Esophagus (tissue), 2 donors: ENCODE measurements at regions not wholly inside any gene's neighbourhood (a gene's known extent, or its start where the extent isn't known, plus 50 kb on each side); places are given as distances from the start of the nearest gene placed in this dataset.
"Not testable (repeated sequence)": the region's sequence is repeated elsewhere in the genome, so short reads cannot be mapped to it uniquely, and the experiment has no call there.

Experiments
- H3K27ac ChIP-seq, 2 donors: one replicate each; pipeline ENCODE4 v1.5.1; 2013; ENCODE audit warnings: low read depth in 2 of 2, mild to moderate bottlenecking in 2 of 2, inconsistent platforms in 1 of 2, low read length in 1 of 2, moderate library complexity in 1 of 2
- H3K27me3 ChIP-seq, 2 donors: one replicate each; pipeline ENCODE4 v1.6.1; 2013; ENCODE audit warnings: low read length in 2 of 2, control low read depth in 1 of 2, mild to moderate bottlenecking in 1 of 2; ENCODE audit not compliant: insufficient read depth in 2 of 2, control insufficient read depth in 1 of 2
- H3K36me3 ChIP-seq, 2 donors: one replicate each; pipeline ENCODE4 v1.6.1; 2013; ENCODE audit warnings: low read length in 1 of 2; ENCODE audit not compliant: control insufficient read depth in 2 of 2, insufficient read depth in 2 of 2
- H3K4me1 ChIP-seq, 2 donors: one replicate each; pipeline ENCODE4 v1.6.1; 2013; ENCODE audit warnings: low read length in 1 of 2; ENCODE audit not compliant: control insufficient read depth in 2 of 2, insufficient read depth in 2 of 2
- H3K4me3 ChIP-seq, 2 donors: one replicate each; pipeline ENCODE4 v1.5.1; 2013; ENCODE audit warnings: low read length in 2 of 2, mild to moderate bottlenecking in 2 of 2, low read depth in 1 of 2, moderate library complexity in 1 of 2
- H3K9me3 ChIP-seq, 2 donors: one replicate each; pipeline ENCODE4 v1.6.1; 2013; ENCODE audit warnings: mild to moderate bottlenecking in 2 of 2, low read depth in 1 of 2, low read length in 1 of 2, moderate library complexity in 1 of 2; ENCODE audit not compliant: control insufficient read depth in 2 of 2, insufficient read depth in 1 of 2
- WGBS, 2 donors: extraction: QIAGEN DNeasy Blood & Tissue Kit; methylation state at CpG; one replicate each; pipeline ENCODE4 v1.1.7; 2013; 5-methylcytosine and 5-hydroxymethylcytosine counted together
- donor health status: healthy with polysubstance abuse.
- donor health status: Bipolar disorder and iron deficiency.

DNA sequence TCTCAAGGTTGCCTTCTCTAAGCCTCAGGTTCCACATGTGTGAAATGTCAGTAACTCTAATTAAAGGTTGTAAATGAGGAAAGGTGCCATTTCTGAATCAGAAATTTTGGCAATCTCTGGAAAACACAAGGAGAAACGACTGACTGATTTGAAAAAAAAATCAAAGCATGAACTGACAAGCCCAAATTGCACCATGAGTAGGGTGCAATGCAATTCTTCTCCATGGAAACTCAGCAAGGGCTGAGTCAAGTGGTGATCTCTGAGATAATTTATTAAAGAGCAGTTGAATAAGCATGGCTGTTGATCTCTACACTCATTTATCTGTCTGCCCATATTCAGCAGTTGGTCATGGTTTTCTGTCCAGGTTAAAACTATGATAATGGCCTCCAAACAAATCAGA lies 201.6 kb upstream of the CMC1 start:
- Histone ChIP-seq H3K4me1 (no peaks in the 10 kb centered on the region), H3K9me3 (no peaks in the 10 kb centered on the region), H3K27me3 (no peaks in the 10 kb centered on the region), H3K27ac (no peak overlapping the region), H3K36me3 (no peaks in the 10 kb centered on the region), H3K4me3 (no peak overlapping the region)
- 40 to 51% methylated on average over 1 of the region's 1 CpG for WGBS, 2 donors

DNA sequence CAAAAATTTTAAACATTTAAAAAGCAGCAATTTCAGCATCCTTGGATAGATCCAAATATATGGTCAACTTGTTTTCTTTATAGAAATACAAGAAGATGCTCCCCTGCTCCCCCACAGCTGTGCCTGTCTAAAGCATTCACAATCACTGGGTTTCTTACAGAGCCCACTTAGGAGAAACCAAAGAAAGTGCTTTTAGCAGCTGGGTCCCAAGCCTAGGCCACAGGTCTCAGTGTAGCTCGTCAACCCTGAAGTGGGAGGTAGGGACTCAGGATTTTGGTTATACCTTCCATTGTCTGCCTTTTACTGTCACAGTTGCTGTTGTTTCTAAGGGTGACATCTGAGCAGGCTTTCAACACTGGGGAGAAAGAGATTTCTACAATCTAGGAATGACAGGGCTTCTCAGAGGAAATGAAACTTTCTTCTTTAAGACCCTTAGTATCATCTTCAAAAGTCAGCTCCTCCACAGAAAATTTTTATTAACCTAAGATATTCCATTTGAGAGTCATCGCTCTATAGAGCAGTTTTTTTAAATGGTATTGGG lies 199.3 kb upstream of the CMC1 start:
- WGBS, 2 donors: 68 to 78% methylated on average over 2 of the region's 2 CpGs
- no peak overlapping the region for H3K4me3 ChIP-seq
- H3K9me3 ChIP-seq: no peaks in the 10 kb centered on the region
- H3K27me3 ChIP-seq: no peaks in the 10 kb centered on the region
- H3K27ac ChIP-seq: no peak overlapping the region
- H3K36me3 ChIP-seq: no peaks in the 10 kb centered on the region
- no peaks in the 10 kb centered on the region for H3K4me1 ChIP-seq

DNA sequence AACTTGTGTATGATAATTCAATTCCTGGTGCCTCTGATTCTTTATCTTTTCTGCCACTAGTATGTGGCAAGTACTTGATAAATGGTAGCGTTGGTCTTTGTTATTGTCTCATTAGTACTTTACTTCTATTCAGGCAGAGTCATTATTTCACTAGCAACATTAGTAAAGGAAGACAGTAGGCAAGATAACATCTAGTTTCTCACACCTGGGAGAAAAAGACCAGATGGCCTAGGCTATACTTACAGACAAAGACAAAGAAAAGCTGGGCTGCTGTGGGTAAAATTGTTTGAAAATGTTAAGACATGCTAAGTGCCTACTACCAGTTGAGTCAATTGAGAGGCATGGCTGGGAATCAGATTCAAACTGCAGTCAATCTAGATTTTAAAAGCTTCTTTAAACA lies 198.7 kb upstream of the CMC1 start:
- Histone ChIP-seq H3K9me3 (no peaks in the 10 kb centered on the region), H3K4me1 (no peaks in the 10 kb centered on the region), H3K27ac (no peak overlapping the region), H3K36me3 (no peaks in the 10 kb centered on the region), H3K27me3 (no peaks in the 10 kb centered on the region), H3K4me3 (no peak overlapping the region)
- WGBS, 2 donors: 65 to 68% methylated on average over 1 of the region's 1 CpG

DNA sequence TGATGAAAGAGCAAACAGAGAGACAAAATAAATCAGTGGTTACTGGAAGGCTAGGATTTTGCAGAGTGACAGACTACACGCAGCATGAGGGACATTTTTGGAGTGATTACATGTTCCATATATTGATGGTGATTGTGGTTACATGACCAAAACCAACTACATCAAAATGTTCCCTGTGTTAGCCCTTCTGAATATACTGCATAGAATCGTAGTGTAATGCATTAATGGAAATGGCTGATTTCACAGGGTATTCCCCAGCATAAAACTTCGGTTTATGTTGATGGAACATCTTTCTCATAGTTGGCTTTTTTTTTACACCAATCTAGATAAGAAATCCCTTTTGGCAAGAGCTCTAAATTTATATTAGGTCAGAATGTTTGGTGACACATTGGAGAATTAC lies 191.3 kb upstream of the CMC1 start:
- H3K9me3 ChIP-seq: no peaks in the 10 kb centered on the region
- H3K27me3 ChIP-seq: no peaks in the 10 kb centered on the region
- H3K4me3 ChIP-seq: no peak overlapping the region
- H3K4me1 ChIP-seq: no peaks in the 10 kb centered on the region
- H3K27ac ChIP-seq: no peak overlapping the region
- H3K36me3 ChIP-seq: no peaks in the 10 kb centered on the region
- WGBS, 2 donors: 67 to 76% methylated on average over 3 of the region's 3 CpGs

DNA sequence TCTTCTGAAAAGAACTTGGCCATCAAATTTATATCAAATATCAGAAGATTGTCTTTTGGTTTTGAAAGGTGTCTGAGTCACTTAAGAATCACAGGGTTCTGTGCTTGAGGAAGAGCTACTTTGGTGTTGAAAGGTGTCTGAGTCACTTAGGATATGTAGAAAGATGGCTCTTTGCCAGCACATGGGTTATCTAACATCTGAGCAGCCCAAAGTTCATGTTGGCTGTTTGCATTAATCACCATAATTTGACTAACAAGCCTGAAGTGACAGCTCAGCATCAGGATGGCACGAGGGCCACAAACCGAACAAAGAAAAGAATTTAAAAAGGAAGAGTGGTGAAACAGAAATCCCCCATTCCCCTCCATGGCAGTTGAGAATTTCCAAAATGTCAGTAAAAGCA lies 190.5 kb upstream of the CMC1 start:
- no peaks in the 10 kb centered on the region for H3K4me1 ChIP-seq
- no peak overlapping the region for H3K4me3 ChIP-seq
- 50 to 52% methylated on average over 2 of the region's 2 CpGs for WGBS, 2 donors
- no peaks in the 10 kb centered on the region for H3K27me3 ChIP-seq
- no peak overlapping the region for H3K27ac ChIP-seq
- no peaks in the 10 kb centered on the region for H3K9me3 ChIP-seq
- H3K36me3 ChIP-seq: no peaks in the 10 kb centered on the region

DNA sequence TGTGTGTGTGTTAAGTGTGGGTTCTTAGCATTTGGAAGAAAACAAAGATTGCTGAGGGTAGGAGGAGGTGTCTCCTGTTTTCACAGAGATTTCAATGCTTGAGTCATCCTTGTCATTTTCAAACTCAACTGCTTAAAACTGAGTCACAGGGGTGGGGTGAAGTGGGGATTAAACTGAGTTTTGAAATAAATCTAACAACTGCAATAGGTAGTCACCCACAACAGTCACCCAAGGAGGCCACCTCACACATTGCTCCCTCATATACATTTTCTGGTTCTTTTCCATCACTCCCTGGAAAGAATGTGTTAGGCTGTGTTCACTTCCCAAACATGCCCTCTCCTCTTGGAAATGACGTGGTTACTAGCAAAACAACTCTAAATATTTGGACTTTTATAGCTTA lies 187.7 kb upstream of the CMC1 start:
- Histone ChIP-seq H3K9me3 (no peaks in the 10 kb centered on the region), H3K27ac (no peak overlapping the region), H3K27me3 (no peaks in the 10 kb centered on the region), H3K4me1 (no peaks in the 10 kb centered on the region), H3K36me3 (no peaks in the 10 kb centered on the region), H3K4me3 (no peak overlapping the region)
- 4 to 32% methylated on average over 1 of the region's 1 CpG for WGBS, 2 donors

DNA sequence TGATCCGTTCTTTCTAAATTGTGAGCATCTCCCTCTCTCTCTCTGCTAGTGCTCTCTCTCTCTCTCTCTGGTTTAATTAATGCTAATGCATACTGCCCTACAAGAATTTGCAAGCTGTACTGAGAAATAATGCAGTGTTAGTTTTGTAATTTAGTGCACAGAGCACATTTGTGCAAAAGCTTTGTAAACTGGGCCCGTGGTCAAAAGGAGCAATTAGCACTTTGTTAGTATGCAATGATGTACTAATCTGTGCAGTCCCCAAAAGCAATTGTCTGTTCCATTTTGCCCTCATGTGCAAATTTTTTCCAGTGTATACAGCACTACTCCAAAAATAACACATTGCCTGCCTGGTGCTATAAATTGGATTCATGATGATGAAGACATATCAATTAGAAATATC lies 184.6 kb upstream of the CMC1 start:
- no peak overlapping the region for H3K4me3 ChIP-seq
- H3K27ac ChIP-seq: no peak overlapping the region
- WGBS, 2 donors: 64 to 70% methylated on average over 2 of the region's 2 CpGs
- no peaks in the 10 kb centered on the region for H3K4me1 ChIP-seq
- no peaks in the 10 kb centered on the region for H3K9me3 ChIP-seq
- no peaks in the 10 kb centered on the region for H3K27me3 ChIP-seq
- no peaks in the 10 kb centered on the region for H3K36me3 ChIP-seq

DNA sequence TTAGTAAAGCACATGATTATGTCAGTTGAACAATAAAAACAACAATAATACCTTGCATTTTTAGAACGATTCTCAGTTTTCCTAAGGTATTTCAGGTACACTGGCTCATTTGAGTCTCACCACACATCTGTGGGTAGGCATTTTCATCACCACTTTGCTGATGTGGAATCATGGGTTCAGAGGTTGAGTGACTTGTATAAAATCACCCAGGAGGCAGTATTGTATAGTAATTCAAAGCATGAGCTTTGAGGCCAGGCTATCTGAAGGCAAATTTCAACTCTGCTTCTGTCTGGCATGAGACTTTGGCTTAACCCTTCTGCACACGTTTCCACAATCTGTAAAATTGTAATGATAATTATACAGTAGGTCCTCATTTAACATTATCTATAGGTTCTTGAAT lies 183.9 kb upstream of the CMC1 start:
- Histone ChIP-seq H3K27ac (no peak overlapping the region), H3K4me3 (no peak overlapping the region), H3K27me3 (no peaks in the 10 kb centered on the region), H3K36me3 (no peaks in the 10 kb centered on the region), H3K4me1 (no peaks in the 10 kb centered on the region), H3K9me3 (no peaks in the 10 kb centered on the region)
- WGBS, 2 donors: 69 to 72% methylated on average over 2 of the region's 2 CpGs

DNA sequence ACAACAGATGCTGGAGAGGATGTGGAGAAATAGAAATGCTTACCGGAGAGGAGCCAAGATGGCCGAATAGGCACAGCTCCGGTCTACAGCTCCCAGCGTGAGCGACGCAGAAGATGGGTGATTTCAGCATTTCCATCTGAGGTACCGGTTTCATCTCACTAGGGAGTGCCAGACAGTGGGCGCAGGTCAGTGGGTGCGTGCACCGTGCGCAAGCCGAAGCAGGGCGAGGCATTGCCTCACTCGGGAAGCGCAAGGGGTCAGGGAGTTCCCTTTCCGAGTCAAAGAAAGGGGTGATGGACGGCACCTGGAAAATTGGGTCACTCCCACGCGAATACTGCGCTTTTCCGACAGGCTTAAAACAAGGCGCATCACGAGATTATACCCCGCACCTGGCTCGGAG lies 182.2 kb upstream of the CMC1 start:
- H3K27me3 ChIP-seq, H3K36me3 ChIP-seq, H3K9me3 ChIP-seq, H3K4me1 ChIP-seq, H3K4me3 ChIP-seq, H3K27ac ChIP-seq: not testable (repeated sequence)
- 84 to 89% methylated on average over 20 to 25 of the region's 25 CpGs for WGBS, 2 donors

DNA sequence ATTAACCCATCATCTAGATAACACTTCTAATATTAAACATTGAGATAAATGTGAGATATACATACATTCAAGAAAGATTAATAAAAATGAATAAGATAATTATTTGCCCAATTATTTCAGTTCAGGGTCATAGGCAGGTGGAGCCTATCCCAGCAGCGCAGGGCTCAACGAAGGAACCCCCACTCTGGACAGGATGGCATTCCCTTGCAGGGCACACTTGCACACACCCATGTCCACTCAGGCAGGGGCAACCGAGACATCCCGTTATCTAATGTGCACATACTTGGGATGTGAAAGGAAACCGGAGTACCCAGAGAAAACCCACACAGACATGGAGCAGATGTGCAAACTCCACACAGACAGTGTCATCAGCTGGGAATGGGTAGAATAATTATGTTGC lies 175.4 kb upstream of the CMC1 start:
- Histone ChIP-seq H3K4me3 (no peak overlapping the region), H3K27me3 (peaks cover 0 to 2% of the 10 kb centered on the region in 2 donors), H3K4me1 (no peaks in the 10 kb centered on the region), H3K27ac (no peak overlapping the region), H3K9me3 (peaks cover 4 to 5% of the 10 kb centered on the region in 2 donors), H3K36me3 (no peaks in the 10 kb centered on the region)
- 92 to 97% methylated on average over 5 of the region's 5 CpGs for WGBS, 2 donors
